ENCODE measurements at regions not wholly inside any gene's neighbourhood (a gene's known extent, or its start where the extent isn't known, plus 50 kb on each side); places are given as distances from the start of the nearest gene placed in this dataset.
"Not testable (repeated sequence)": the region's sequence is repeated elsewhere in the genome, so short reads cannot be mapped to it uniquely, and the experiment has no call there.

GRCh38 chrX:69060631-69061408, 104.4 kb downstream of the PJA1 start:
- DNase-seq, result no peak

- no peak for DNase-seq
Observed at GRCh38 chrX:69055193-69055592, 110.1 kb downstream of the PJA1 start.

GRCh38 chrX:69054497-69054896, 110.8 kb downstream of the PJA1 start:
- DNase-seq, result not testable (repeated sequence)

- DNase-seq, result no peak
Observed at GRCh38 chrX:69051901-69052300, 113.4 kb downstream of the PJA1 start.

- no peak for DNase-seq
Observed at GRCh38 chrX:69050051-69050765, 115.0 kb downstream of the PJA1 start.

GRCh38 chrX:69046996-69047490, 118.2 kb downstream of the PJA1 start:
- no peak for DNase-seq

- DNase-seq, result no peak
Observed at GRCh38 chrX:69045616-69046345, 119.5 kb downstream of the PJA1 start.

GRCh38 chrX:69038816-69039215, 126.4 kb downstream of the PJA1 start:
- no peak for DNase-seq

GRCh38 chrX:69038188-69038587, 127.1 kb downstream of the PJA1 start:
- DNase-seq, result no peak

GRCh38 chrX:69037786-69038185, 127.5 kb downstream of the PJA1 start:
- no peak for DNase-seq

- DNase-seq, result no peak
Observed at GRCh38 chrX:69036674-69037573, 128.3 kb downstream of the PJA1 start.

- DNase-seq, result no peak
Observed at GRCh38 chrX:69034451-69034850, 130.8 kb downstream of the PJA1 start.

- DNase-seq, result no peak
Observed at GRCh38 chrX:69033936-69034335, 131.3 kb downstream of the PJA1 start.

GRCh38 chrX:69032601-69033000, 132.7 kb downstream of the PJA1 start:
- no peak for DNase-seq

- DNase-seq, result no peak
Observed at GRCh38 chrX:69031971-69032391, 133.3 kb downstream of the PJA1 start.

GRCh38 chrX:69031181-69031580, 134.1 kb downstream of the PJA1 start:
- no peak for DNase-seq

GRCh38 chrX:69029771-69030170, 135.5 kb downstream of the PJA1 start:
- no peak for DNase-seq

GRCh38 chrX:69028761-69029120, 136.5 kb downstream of the PJA1 start:
- DNase-seq, result no peak

GRCh38 chrX:69028006-69028760, 137.1 kb downstream of the PJA1 start:
- no peak for DNase-seq

- DNase-seq, result no peak
Observed at GRCh38 chrX:69027181-69028005, 137.9 kb downstream of the PJA1 start.

GRCh38 chrX:69025802-69026301, 139.4 kb downstream of the PJA1 start:
- DNase-seq, result no peak

All from NCI-H526 treated with DMSO at 0.1 percent for 48 hours (cell line).